HG03457 (cell line): ENCODE measurements at regions not wholly inside any gene's neighbourhood (a gene's known extent, or its start where the extent isn't known, plus 50 kb on each side); places are given as distances from the start of the nearest gene placed in this dataset.

Experiments used
- ATAC-seq: cut with Tn5 transposase; IDR thresholded peaks from one replicate; pipeline ENCODE4 v1.9.1; 2021; ENCODE audit warnings: moderate number of reproducible peaks; ENCODE audit not compliant: unreplicated experiment

- no peak for ATAC-seq
Measured at GRCh38 chr11:95586155-95586554, 203.4 kb downstream of the FAM76B start.

- no peak for ATAC-seq
Measured at GRCh38 chr11:95585752-95586077, 203.9 kb downstream of the FAM76B start.

DNA sequence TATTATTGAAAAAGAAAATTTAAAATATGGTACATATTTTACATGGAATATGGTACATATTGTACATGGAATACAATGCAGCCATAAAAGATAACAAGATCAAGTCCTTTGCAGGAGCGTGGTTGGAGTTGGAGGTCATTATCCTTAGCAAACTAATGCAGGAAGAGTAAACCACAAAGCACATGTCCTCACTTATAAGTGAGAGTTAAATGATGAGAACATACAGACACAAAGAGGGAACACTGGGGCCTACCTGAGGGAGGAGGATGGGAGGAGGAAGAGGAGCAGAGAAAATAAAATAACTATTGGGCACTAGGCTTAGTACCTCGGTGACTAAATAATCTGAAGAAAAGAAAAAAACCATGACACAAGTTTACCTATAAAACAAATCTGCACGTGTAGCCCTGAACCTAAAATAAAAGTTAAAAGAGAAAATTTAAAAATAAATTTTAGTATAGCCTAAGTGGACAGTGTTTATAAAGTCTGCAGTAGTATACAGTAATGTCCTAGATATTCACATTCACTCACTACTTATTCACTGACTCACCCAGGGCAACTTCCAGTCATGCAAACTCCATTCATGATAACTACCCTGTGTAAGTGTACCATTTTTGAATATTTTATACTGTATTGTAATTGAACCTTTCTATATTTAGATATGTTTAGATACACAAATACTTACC lies 204.4 kb downstream of the FAM76B start:
- no peak for ATAC-seq

- ATAC-seq, result no peak
Measured at GRCh38 chr11:95584589-95584988, 205.0 kb downstream of the FAM76B start.

- ATAC-seq, result no peak
Measured at GRCh38 chr11:95584180-95584579, 205.4 kb downstream of the FAM76B start.

DNA sequence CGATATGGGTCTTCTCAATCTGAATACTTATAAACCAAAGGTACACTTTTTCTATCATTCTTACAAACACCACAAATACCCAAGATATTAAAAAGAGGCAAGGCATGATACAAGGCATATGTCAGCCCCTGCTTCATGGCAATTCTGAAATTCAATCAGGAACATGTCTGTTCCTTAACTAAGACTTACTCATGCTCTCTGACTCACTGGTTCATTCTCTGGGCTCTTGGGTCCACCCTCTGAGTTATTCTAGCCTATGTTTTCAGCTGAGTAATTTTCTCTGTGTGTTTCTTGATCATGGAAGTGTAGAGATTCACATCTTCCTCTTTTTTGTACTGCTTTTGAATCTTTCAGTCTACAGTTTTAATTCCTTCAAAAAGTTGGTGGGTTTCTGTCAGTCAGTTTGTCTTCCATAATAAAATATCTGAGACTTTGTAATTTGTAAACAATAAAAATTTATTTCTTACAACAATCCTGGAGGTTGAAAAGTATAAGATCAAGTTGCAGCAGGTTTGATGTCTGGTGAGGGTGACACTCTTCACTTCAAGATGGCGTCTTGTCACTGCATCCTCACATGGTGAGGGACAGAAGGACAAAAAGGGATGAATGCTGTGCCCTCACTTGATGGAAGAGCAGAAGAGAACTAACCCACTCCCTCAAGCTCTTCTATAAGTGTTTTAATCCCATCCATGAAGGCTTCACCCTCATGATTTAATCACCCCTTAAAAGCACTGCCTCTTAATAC lies 211.7 kb downstream of the FAM76B start:
- ATAC-seq, result no peak

- no peak for ATAC-seq
Measured at GRCh38 chr11:95576146-95576845, 213.3 kb downstream of the FAM76B start.

GRCh38 chr11:95575517-95575916 lies 214.1 kb downstream of the FAM76B start:
- ATAC-seq, result no peak

DNA sequence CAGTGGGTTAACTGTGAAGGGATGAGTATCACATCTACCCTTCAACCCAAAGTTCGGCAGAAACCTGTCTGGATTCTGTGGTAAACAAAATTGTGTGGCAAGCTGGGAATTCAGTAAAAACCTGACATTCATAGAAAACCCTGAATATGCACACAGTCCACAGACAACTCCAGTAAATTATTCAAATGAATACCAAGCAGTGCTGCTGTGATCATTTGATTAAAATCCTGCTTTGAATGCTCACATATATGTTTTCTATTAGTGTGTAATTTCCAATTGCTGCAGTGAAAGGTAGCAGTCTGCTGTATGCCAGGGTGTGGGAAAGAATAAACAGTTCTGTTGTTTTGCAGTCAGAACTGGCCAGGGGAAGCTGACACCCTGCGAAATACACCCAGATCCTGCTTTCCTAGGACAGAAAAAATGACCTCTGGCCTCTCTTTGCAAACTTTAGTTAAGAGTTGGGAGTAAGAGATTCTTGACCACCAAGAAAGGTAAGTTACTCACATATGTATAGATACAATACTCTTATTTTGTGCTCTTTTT lies 217.8 kb downstream of the FAM76B start:
- ATAC-seq, result no peak

DNA sequence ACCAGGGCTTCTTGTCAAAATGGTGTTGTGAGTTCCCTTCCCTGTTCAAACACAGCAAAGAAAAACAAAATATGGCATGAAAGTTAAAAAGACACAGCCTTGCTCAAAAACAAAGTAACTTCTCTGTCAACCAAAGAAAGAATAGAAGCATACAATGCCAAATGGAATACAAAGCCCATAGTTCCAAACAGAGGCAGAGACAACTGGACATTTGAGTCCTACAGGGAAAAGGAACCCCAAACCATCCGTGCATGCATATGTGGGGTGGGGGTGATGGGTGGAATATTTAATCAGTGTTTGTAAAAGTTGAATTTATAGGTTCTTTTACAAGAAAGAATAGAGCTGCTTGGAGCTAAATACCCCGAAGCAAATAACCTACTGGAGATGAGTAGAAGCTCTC lies 218.7 kb downstream of the FAM76B start:
- ATAC-seq, result no peak

DNA sequence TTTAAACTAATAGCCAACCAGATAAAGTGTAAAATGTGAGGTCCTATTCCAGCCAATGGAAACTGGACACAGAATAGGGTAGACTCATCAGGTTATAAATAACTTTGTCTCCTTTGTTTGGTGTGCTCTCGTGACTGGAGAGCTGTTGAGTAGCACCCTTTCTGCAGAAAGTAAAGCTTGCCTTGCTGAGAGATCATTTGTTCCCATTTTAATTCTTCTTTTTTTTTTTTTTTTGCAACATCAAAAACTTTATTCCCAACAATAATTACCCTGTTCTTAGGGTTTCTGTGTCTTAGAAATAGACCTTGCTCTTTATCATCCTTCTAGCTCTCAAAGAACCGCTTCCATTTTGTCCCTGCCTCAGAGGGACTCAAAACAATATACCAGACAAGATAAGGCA lies 220.4 kb downstream of the FAM76B start:
- ATAC-seq, result no peak

GRCh38 chr11:95568281-95568680 lies 221.3 kb downstream of the FAM76B start:
- no peak for ATAC-seq

DNA sequence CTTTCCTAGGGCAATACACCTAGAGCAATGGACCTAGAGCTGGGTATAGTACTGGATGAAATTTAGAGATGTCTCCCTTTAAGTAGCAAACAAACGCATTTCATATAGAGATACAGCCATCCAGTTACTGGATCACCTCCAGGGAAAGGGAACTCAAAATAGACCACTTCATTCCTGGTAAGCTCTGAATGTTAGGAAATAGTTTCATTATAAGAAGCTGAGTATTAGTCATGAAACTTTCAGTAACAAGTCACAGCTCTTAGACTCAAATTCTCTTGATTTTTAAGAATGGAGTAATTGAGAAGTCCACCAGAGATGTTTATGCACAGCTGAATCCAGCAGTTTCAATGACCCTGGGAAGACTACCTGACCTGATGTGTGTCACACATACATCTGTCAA lies 221.9 kb downstream of the FAM76B start:
- ATAC-seq, result no peak

GRCh38 chr11:95566211-95566610 lies 223.4 kb downstream of the FAM76B start:
- no peak for ATAC-seq

DNA sequence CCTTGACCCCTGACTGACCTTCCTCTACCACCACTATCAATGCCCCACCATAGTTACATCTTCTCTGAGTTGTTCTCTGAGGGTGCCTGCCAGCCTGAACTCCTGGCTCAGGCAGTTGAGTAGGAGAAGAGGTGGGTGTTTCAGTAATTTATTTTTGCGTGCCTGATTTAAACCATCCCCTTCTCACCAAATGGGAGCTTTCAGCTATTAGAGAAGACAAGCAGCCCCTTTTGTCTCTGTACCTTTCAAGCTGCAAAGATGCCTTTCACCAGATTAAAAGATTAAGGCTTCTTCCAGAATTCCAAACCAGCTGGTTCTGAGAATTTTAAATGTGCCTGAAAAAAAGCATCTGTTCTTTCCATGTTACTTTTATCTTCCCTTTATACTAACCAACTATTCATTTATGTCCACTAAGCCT lies 223.8 kb downstream of the FAM76B start:
- no peak for ATAC-seq

DNA sequence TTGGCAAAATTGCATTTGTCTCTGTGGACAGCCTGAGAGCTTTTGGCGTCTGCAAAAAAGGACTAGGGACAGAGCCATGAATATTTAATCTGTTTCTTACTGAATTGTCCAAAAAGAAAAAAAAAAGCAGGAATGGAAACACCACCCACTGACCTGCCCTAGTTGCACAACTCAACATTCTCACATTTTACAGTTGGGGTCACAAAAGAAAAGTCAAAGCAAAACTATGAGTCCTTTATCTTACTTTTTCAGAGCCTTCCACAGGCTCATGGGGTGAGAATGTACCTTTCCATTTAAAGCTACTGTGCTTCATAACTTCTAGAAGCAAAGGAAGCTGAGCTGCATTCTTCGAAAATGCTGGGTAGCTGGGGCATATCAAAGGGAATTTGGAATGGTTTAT lies 225.7 kb downstream of the FAM76B start:
- ATAC-seq, result no peak

DNA sequence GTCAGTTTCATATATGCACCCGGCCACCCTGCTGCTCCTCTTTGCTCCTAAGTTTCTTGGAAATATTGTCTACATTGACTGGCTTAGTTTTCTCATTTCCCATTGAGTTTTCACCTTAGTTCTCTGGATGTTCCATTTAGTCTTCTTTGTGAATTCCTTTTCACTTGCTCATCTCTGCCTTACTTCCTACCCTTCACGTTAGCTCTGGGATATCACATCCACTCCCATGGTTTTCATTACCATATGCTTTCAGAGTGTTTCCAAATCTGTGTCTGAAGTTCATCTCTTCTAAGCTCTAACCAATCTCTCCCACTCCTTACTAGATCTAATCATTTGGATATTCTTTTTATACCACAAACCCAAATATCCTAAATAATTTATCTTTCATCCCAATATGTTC lies 226.4 kb downstream of the FAM76B start:
- no peak for ATAC-seq

GRCh38 chr11:95562196-95562921 lies 227.2 kb downstream of the FAM76B start:
- no peak for ATAC-seq

- ATAC-seq, result no peak
Measured at GRCh38 chr11:95559899-95560298, 229.7 kb downstream of the FAM76B start.

DNA sequence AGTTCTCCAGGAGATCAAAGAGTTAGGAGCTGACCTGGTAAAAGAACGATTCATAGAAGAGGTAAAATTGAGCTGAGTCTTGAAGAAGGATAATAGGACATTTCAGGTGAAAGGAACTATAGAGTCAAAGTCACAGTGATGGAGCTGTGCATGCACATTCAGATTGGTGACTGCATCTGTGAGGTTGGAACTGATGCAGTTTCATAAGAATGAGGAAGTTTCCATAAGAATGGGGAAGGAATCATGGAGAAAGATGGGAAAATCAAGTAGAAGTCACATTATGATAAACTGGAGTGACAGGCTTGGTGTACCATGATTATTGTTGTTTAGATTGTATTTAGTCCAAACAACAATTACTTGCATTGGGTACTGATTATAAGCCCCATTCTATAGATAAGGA lies 232.2 kb downstream of the FAM76B start:
- ATAC-seq, result no peak
